Body of pancreas (tissue), 4 donors: ENCODE measurements at regions not wholly inside any gene's neighbourhood (a gene's known extent, or its start where the extent isn't known, plus 50 kb on each side); places are given as distances from the start of the nearest gene placed in this dataset.

Experiments
- CTCF ChIP-seq, 7 experiments: fragments of 450-650 bp in 4 of 7; fragments of 200-600 bp in 3 of 7; sonication (generic) in 3 of 7; IDR thresholded peaks; one replicate each; pipeline ENCODE4 v1.5.1; 2016 to 2019; ENCODE audit warnings: antibody characterized with exemption in 7 of 7
- POLR2A ChIP-seq, 3 donors: fragments of 450-650 bp; IDR thresholded peaks; one replicate each; pipeline ENCODE4 v1.6.1; 2016; ENCODE audit warnings: antibody characterized with exemption in 3 of 3, mild to moderate bottlenecking in 2 of 3

- TF ChIP-seq CTCF (IDR thresholded peaks at IDR 0.05), result no peak
- TF ChIP-seq POLR2A (IDR thresholded peaks at IDR 0.05), result no peak
These were observed 69.1 kb upstream of the C12orf71 start for GRCh38 chr12:27151479-27151878.
